Fibroblast of pulmonary artery (primary cell): ENCODE measurements at regions not wholly inside any gene's neighbourhood (a gene's known extent, or its start where the extent isn't known, plus 50 kb on each side); places are given as distances from the start of the nearest gene placed in this dataset.

Source experiments
- DNase-seq: peaks from one replicate; pipeline ENCODE4 v3.0.0-alpha.2; 2010; ENCODE audit warnings: low read depth
- H3K4me3 ChIP-seq: replicated peaks from 2 replicates; pipeline ENCODE4 v1.5.1; 2011; ENCODE audit warnings: low read depth, mild to moderate bottlenecking, control low read depth, low read length, moderate library complexity
- TF ChIP-seq, protein P1 (sequence below): IDR thresholded peaks from 2 replicates; pipeline ENCODE4 v1.5.1; 2011; ENCODE audit warnings: mild to moderate bottlenecking, control low read depth, low read length, inconsistent platforms; ENCODE audit errors: missing control alignments

DNA sequence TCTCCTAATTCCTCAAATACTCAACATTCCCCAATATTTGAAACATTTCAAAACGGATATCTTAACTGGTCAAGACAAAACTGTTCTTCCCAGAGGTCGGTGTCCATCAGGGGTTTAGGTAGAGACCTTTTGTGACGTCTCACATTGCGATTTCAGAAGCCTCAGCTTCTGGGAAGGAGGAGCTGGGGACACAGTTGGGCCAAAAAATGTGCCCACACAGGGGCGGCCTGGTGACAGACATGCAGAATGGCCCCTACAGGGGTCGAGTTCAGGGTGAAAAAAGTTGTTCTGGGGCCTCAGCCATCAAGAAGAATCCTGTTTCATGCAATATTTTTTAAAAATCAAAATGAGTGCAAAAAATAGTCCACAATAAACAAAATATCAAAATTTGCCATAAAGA, 108.7 kb upstream of the PFKP start:
- no peak overlapping the region for H3K4me3 ChIP-seq
- no peak for DNase-seq
- TF ChIP-seq, protein P1, sequence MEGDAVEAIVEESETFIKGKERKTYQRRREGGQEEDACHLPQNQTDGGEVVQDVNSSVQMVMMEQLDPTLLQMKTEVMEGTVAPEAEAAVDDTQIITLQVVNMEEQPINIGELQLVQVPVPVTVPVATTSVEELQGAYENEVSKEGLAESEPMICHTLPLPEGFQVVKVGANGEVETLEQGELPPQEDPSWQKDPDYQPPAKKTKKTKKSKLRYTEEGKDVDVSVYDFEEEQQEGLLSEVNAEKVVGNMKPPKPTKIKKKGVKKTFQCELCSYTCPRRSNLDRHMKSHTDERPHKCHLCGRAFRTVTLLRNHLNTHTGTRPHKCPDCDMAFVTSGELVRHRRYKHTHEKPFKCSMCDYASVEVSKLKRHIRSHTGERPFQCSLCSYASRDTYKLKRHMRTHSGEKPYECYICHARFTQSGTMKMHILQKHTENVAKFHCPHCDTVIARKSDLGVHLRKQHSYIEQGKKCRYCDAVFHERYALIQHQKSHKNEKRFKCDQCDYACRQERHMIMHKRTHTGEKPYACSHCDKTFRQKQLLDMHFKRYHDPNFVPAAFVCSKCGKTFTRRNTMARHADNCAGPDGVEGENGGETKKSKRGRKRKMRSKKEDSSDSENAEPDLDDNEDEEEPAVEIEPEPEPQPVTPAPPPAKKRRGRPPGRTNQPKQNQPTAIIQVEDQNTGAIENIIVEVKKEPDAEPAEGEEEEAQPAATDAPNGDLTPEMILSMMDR: no peak

DNA sequence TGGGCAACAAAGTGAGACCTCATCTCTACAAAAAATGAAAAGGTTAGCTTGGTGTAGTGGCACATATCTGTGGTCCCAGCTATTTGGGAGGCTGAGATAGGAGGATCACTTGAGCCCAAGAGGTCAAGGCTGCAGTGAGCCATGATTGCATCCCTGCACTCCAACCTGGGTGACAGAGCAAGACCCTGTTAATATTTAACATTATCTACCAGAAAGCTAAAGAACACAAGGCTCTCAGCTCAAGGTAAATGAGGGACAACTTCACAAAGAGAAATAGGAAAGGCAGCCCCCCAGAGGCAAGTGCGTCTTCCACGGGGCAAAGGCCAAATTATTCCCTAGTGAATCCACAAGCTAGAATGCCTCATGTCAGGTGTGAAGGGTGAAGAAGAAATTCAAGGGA, 109.6 kb upstream of the PFKP start:
- TF ChIP-seq, protein P1: no peak
- H3K4me3 ChIP-seq: no peak overlapping the region
- no peak for DNase-seq

DNA sequence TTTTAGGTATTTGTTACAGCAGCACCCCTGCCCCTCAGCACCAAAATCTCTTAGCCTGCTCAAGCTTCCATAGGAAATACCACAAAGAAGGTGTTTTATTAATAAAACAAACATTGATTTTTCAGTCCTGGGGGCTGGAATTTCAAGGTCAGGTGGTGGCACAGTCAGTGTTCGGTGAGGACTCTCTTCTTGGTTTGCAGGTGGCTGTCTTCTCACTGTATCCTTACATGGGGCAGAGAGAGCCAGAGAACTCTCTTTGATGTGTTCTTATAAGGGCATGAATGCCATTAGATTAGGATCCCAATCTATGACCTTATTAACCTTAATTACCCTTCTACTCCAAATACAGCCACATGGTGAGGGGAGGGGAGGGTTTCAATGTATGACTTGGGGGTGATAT, 112.3 kb upstream of the PFKP start:
- TF ChIP-seq, protein P1: no peak
- H3K4me3 ChIP-seq: no peak overlapping the region
- no peak for DNase-seq

DNA sequence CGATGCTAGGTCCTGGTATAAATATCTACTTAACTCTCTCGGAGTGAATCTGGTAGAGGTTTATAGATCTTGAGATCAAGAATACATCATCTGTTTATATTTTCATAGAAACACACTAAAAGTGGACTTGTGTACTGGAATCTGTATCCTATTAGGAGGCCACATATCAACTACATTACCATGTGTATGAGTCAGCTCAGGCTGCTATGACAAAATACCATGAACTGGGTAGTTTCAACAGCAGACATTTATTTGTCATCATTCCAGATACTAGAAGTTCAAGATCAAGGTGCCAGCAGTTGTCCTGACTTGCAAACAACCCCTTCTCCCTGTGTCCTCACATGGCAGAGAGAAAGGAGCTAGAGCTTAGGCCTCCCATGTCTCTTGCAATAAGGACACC, 113.9 kb upstream of the PFKP start:
- TF ChIP-seq, protein P1: no peak
- H3K4me3 ChIP-seq: no peak overlapping the region
- DNase-seq: no peak

DNA sequence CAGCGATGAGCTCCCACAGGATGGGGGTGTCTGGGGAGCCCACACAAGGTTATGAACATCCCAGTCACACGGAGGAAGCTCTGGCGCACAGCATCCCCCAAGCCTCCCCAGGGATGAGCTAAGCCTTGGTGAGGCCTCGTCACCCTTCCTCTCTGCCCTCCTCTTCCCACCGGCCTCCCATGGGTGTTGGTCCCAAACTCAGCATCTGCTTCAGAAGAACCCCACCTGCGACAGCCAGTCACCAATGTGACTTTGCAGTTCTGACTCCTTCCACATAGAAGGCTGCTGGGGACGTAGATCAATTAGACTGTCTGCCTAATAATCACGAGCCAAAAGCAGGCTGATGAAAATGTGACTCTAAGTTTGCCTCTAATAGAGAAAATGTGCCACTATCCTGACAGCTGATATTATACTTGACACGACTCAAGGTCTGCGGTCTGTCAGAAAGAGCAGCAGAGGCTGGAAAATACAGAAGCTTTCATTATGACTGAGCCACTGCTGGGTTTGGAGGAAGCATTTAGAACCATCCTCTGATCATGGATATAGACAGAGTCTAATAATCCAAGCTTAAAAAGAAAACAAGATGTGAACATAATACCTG, 116.0 kb upstream of the PFKP start:
- DNase-seq: no peak
- TF ChIP-seq, protein P1: no peak
- H3K4me3 ChIP-seq: no peak overlapping the region

DNA sequence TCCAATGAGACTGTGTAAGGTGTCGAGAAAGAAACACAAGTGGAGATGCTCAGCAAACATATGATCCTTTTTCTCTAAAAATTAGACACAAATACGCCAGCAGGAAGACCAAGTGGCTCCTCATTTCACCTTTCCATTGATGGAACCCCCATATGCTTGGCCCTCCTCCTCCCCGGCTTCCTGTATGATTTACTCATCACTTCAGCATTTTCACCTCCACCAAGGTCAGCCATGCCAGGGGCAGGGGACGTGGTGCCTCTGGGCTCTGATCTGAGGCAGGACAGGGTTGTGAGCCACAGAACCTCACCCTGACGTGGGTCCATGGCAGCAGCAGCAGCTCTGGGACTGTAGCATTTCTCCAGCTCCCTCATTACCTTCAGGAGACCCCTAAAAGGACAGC, 116.8 kb upstream of the PFKP start:
- no peak for DNase-seq
- TF ChIP-seq, protein P1: no peak
- no peak overlapping the region for H3K4me3 ChIP-seq

DNA sequence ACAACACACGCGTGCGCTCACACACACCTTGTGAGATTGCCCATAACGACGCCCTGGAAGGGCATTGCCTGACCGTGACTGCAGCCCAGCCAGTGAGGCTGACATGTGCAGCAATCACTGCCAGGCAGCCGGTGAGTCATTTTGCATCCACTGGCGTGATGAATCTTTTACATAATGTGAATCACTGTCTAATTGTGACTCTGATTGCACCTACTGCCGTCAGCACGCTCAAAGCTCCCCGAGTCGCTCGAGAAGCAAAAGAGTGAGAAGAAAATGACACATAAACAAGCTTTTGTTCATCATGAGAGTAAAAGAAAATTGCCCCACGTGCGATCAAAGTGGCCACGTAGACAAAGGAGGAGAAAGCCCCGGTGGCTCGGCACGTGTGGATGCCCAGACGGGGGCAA, 117.4 kb upstream of the PFKP start:
- no peak overlapping the region for H3K4me3 ChIP-seq
- no peak for DNase-seq
- TF ChIP-seq, protein P1: no peak
